Right atrium auricular region (tissue), 2 donors: ENCODE measurements at regions not wholly inside any gene's neighbourhood (a gene's known extent, or its start where the extent isn't known, plus 50 kb on each side); places are given as distances from the start of the nearest gene placed in this dataset.

Experiments
- DNase-seq: peaks from one replicate; pipeline ENCODE4 v3.0.0-alpha.2; 2019; ENCODE audit warnings: low spot score
- H3K27ac ChIP-seq, 2 donors: fragments of 200-600 bp; sonication (generic); 1 replicate in 1 of 2; 2 replicates in 1 of 2; pipeline ENCODE4 v1.5.1; 2016 to 2019
- H3K27me3 ChIP-seq, 2 donors: fragments of 200-600 bp; sonication (generic); one replicate each; pipeline versions ENCODE4 v1.5.1 to v1.6.0; 2017 to 2019
- H3K36me3 ChIP-seq: fragments of 200-600 bp; sonication (generic); one replicate; pipeline ENCODE4 v1.5.1; 2016
- H3K4me1 ChIP-seq, 2 donors: fragments of 200-600 bp; sonication (generic); one replicate each; pipeline versions ENCODE4 v1.5.1 to v1.6.0; 2017 to 2019
- H3K4me3 ChIP-seq, 2 donors: fragments of 200-600 bp; sonication (generic); 1 replicate in 1 of 2; 2 replicates in 1 of 2; pipeline ENCODE4 v1.5.1; 2017 to 2019; ENCODE audit warnings: mild to moderate bottlenecking in 1 of 2, moderate library complexity in 1 of 2
- H3K9me3 ChIP-seq, 2 donors: fragments of 200-600 bp; sonication (generic); one replicate each; pipeline ENCODE4 v1.5.1; 2019
- TF ChIP-seq, protein P1 (sequence below), 2 donors: fragments of 200-600 bp; sonication (generic); IDR thresholded peaks; one replicate each; pipeline ENCODE4 v1.5.1; 2019; ENCODE audit warnings: antibody characterized with exemption in 2 of 2

DNA sequence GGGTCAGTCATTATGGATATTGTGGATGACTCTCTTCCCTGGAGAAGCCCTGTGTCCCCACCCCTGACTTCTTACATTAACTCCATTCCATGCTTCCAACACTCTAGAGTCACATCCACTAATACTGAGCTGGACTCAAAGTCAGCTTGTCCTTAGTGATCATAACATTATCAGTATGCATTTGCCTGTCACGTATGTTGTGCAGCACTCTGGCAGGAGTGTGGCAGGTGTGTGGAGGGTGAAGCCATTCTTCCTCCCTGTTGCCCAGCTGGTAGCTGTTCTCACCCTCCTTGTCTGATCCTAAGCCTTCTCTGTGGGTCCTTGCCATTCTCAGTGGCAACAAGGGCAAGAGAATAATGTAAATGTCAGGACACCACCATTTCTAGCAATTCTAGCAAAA is 334.1 kb upstream of the RAB6C start:
- H3K27me3 ChIP-seq, result no peaks in the 10 kb centered on the region
- no peaks in the 10 kb centered on the region for H3K4me1 ChIP-seq
- TF ChIP-seq, protein P1, sequence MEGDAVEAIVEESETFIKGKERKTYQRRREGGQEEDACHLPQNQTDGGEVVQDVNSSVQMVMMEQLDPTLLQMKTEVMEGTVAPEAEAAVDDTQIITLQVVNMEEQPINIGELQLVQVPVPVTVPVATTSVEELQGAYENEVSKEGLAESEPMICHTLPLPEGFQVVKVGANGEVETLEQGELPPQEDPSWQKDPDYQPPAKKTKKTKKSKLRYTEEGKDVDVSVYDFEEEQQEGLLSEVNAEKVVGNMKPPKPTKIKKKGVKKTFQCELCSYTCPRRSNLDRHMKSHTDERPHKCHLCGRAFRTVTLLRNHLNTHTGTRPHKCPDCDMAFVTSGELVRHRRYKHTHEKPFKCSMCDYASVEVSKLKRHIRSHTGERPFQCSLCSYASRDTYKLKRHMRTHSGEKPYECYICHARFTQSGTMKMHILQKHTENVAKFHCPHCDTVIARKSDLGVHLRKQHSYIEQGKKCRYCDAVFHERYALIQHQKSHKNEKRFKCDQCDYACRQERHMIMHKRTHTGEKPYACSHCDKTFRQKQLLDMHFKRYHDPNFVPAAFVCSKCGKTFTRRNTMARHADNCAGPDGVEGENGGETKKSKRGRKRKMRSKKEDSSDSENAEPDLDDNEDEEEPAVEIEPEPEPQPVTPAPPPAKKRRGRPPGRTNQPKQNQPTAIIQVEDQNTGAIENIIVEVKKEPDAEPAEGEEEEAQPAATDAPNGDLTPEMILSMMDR (IDR thresholded peaks at IDR 0.05), result no peak
- no peaks in the 10 kb centered on the region for H3K36me3 ChIP-seq
- H3K4me3 ChIP-seq, result no peak overlapping the region
- no peaks in the 10 kb centered on the region for H3K9me3 ChIP-seq
- H3K27ac ChIP-seq, result no peak overlapping the region
- no peak for DNase-seq

DNA sequence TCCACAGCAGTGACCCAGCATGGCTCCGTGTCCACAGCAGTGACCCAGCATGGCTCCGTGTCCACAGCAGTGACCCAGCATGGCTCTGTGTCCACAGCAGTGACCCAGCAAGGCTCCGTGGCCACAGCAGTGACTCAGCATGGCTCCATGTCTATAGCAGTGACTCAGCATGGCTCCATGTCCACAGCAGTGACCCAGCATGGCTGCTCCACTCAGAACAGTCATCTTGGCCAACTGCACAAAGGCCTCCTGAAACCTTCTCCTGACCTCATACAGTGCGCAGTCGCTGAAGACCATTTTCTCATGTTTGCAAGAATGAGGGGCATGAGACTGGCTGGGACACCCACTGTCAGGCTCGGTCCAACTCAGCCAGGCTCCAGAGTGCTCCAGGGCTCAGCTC is 333.4 kb upstream of the RAB6C start:
- Histone ChIP-seq H3K4me3 (no peak overlapping the region), H3K27ac (no peak overlapping the region), H3K27me3 (no peaks in the 10 kb centered on the region), H3K9me3 (no peaks in the 10 kb centered on the region), H3K36me3 (no peaks in the 10 kb centered on the region), H3K4me1 (no peaks in the 10 kb centered on the region)
- TF ChIP-seq, protein P1 (IDR thresholded peaks at IDR 0.05), result no peak
- DNase-seq, result no peak

DNA sequence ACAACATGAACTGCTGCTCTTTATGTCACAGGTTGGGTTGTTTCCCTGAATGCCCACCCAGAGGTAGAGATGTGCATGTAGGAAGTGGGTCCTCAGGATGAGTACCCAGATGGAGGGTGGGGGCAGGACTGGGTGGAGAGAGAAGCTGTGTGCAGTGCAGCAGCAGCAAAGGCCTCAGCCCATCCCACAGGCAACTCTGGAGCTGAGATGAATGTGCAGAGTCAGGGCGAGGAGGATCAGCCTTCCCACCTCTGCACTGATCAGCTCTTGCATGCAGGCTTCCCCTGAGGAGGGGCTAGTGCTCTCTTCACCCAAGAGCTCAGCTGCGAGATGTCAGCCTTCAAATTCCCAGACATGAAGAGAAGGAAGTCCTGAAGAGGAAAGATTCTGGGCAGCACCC is 326.2 kb upstream of the RAB6C start:
- no peak overlapping the region for H3K4me3 ChIP-seq
- H3K9me3 ChIP-seq, result peaks cover 0 to under 1% of the 10 kb centered on the region in 2 donors
- DNase-seq, result no peak
- no peak overlapping the region for H3K27ac ChIP-seq
- no peaks in the 10 kb centered on the region for H3K4me1 ChIP-seq
- TF ChIP-seq, protein P1 (IDR thresholded peaks at IDR 0.05), result no peak
- no peaks in the 10 kb centered on the region for H3K27me3 ChIP-seq
- no peaks in the 10 kb centered on the region for H3K36me3 ChIP-seq

- TF ChIP-seq, protein P1 (IDR thresholded peaks at IDR 0.05), result no peak
- Histone ChIP-seq H3K36me3 (no peaks in the 10 kb centered on the region), H3K4me3 (no peak overlapping the region), H3K27me3 (no peaks in the 10 kb centered on the region), H3K4me1 (no peaks in the 10 kb centered on the region), H3K9me3 (peaks cover 0 to 10% of the 10 kb centered on the region in 2 donors), H3K27ac (no peak overlapping the region)
- no peak for DNase-seq
These were observed 325.1 kb upstream of the RAB6C start for GRCh38 chr2:129654331-129654730.

- H3K27ac ChIP-seq, result no peak overlapping the region
- DNase-seq, result no peak
- peaks cover 0 to 10% of the 10 kb centered on the region in 2 donors for H3K9me3 ChIP-seq
- no peaks in the 10 kb centered on the region for H3K36me3 ChIP-seq
- no peaks in the 10 kb centered on the region for H3K4me1 ChIP-seq
- TF ChIP-seq, protein P1 (IDR thresholded peaks at IDR 0.05), result no peak
- H3K27me3 ChIP-seq, result no peaks in the 10 kb centered on the region
- H3K4me3 ChIP-seq, result no peak overlapping the region
These were observed 323.3 kb upstream of the RAB6C start for GRCh38 chr2:129656081-129656598.

DNA sequence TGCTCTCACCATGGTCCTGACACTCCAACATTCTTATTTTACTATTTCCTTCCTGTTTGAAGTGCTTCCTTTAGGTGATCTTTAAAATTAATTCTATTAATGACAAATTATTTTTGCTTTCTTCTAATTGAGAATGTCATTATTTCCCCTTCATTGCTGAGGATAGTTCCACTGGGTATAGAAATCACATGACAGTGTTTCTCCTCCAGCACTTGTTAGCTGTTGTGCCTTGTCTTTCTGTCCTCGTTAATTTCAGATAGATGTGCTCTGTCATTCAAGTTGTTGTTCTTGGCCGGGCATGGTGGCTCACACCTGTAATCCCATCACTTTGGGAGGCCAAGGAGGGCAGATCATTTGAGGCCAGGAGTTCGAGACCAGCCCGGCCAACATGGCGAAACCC is 321.0 kb upstream of the RAB6C start:
- H3K4me3 ChIP-seq, result no peak overlapping the region
- TF ChIP-seq, protein P1 (IDR thresholded peaks at IDR 0.05), result no peak

More for the DNA sequence above, 321.0 kb upstream of the RAB6C start:
- H3K9me3 ChIP-seq, result peaks cover 0 to 10% of the 10 kb centered on the region in 2 donors
- no peak overlapping the region for H3K27ac ChIP-seq
- DNase-seq, result no peak
- H3K27me3 ChIP-seq, result no peaks in the 10 kb centered on the region
- H3K36me3 ChIP-seq, result no peaks in the 10 kb centered on the region
- H3K4me1 ChIP-seq, result no peaks in the 10 kb centered on the region
